ENCODE measurements at regions not wholly inside any gene's neighbourhood (a gene's known extent, or its start where the extent isn't known, plus 50 kb on each side); places are given as distances from the start of the nearest gene placed in this dataset.

DNA sequence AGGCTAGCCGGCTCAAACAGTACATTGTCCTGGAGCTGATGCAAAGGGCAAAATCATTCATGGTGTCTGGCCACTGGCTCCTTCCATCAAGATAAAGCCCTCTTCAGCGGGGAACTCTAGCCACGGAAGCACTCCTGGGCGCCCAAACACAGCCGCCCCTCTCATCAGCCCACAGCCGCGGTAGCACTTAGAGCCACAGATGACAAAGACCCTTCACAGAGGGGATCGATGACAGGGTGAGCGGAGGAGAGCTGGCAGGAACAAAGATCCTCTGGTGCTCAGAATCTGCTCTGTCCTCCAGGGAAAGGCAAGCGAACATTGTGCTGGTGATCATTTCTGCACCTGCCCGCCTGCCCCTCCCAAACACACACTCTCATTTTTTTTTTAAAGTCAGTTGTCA lies 222.2 kb upstream of the NRP1 start:
- TF ChIP-seq, protein P1, sequence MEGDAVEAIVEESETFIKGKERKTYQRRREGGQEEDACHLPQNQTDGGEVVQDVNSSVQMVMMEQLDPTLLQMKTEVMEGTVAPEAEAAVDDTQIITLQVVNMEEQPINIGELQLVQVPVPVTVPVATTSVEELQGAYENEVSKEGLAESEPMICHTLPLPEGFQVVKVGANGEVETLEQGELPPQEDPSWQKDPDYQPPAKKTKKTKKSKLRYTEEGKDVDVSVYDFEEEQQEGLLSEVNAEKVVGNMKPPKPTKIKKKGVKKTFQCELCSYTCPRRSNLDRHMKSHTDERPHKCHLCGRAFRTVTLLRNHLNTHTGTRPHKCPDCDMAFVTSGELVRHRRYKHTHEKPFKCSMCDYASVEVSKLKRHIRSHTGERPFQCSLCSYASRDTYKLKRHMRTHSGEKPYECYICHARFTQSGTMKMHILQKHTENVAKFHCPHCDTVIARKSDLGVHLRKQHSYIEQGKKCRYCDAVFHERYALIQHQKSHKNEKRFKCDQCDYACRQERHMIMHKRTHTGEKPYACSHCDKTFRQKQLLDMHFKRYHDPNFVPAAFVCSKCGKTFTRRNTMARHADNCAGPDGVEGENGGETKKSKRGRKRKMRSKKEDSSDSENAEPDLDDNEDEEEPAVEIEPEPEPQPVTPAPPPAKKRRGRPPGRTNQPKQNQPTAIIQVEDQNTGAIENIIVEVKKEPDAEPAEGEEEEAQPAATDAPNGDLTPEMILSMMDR (conservative IDR thresholded peaks at IDR 0.05; ENCODE audit: low read length) = no peak
- no peak for TF ChIP-seq EZH2phosphoT487 (IDR thresholded peaks at IDR 0.05; ENCODE audit: borderline replicate concordance)
